LNCAP (cell line): ENCODE measurements at regions not wholly inside any gene's neighbourhood (a gene's known extent, or its start where the extent isn't known, plus 50 kb on each side); places are given as distances from the start of the nearest gene placed in this dataset.

Source experiments
- CTCF ChIP-seq: fragments of 450-650 bp; IDR thresholded peaks from 2 replicates; pipeline ENCODE4 v1.5.1; 2017; ENCODE audit warnings: mild to moderate bottlenecking

- TF ChIP-seq CTCF: no peak
Observed at GRCh38 chr3:13220991-13221390, 147.8 kb upstream of the IQSEC1 start.

DNA sequence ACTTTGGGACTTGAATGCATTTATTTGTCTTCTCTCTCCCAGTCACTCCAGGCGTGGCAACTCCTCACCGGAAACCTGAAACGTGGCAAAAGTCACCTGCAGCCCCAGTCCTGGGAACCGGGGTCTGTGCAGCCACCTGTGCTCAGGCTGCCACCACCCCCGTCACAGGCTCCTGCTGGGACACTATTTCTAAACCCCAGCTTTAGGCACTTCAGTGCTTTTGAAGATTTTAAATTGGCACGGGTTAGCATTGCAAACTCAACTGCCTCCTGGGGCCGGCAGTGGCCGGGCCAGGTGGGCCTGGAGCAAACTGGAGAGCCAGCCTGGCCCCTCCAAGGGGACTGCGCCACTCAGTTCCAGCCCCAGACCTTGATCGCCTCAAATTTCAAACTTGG lies 146.7 kb upstream of the IQSEC1 start:
- no peak for TF ChIP-seq CTCF

DNA sequence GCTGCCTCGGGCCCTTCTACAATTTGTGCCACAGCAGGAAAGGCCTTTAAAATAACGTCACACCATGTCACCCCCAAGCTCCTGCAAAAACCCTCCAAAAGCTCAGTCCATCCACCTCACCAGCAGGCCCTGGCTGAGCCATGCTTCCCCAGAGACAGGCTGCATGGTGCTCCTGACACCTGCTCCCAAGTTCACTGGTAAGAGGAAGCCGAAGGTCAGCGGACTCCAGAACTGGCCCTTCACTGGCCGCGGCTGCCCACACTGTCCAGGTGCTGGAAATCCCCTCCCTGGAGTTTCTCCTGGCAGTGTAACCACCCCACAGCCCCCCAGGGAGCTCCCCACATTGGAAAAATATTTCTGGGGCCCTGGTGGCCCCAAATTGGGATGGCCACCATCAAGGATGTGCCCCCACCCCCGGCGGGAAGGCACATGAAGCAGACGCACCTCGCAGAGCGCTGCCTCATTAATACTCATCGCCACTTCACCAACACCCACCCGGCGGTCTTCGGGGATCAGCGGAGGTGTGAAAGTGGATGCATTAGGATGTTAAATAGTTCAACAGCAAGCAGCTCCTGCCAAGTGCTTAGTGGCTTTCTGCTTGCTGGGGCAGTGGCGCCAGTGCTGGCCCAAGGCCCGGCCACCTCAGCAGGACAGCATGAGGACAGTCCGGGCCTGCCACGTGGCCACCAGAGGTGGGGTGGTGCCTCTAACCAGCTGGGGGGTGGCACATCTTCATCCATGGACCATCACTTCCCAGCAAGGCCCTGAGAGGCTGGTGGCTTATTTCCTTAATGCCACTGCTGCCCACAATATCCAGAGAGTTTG lies 146.1 kb upstream of the IQSEC1 start:
- TF ChIP-seq CTCF: no peak

GRCh38 chr3:13218541-13218908 lies 145.3 kb upstream of the IQSEC1 start:
- TF ChIP-seq CTCF: no peak

- no peak for TF ChIP-seq CTCF
Observed at GRCh38 chr3:13217736-13218540, 144.7 kb upstream of the IQSEC1 start.

DNA sequence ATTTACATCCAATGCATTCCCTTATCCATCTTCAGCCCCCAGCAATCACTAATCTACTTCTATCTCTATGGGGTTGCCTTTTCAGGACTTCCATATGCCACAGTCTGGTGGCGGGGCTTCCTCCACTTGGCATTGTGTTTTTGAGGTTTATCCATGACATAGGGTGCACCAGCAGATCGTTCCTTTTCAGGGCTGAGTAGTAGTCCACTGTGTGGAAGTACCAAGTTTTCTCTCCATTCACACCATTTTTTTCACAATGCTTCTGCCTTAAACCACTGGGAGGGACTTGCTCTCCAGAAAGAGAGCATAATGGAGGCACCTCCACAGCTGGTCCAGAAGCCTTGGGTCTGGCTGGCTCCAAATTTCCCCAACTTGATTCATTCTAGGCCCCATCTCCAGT lies 144.0 kb upstream of the IQSEC1 start:
- no peak for TF ChIP-seq CTCF

GRCh38 chr3:13215940-13216546 lies 142.8 kb upstream of the IQSEC1 start:
- no peak for TF ChIP-seq CTCF
